Spinal cord (tissue), 9 donors: ENCODE measurements at regions not wholly inside any gene's neighbourhood (a gene's known extent, or its start where the extent isn't known, plus 50 kb on each side); places are given as distances from the start of the nearest gene placed in this dataset.
A peak's percentile ranks its signal among the peaks of the same experiment; 100 is the strongest.

Experiments used
- DNase-seq, 6 donors: peaks; one replicate each; pipeline versions ENCODE4 v3.0.0 to v3.0.0-alpha.2; 2013 to 2015; ENCODE audit warnings: low spot score in 6 of 6, low read depth in 4 of 6
- H3K27ac ChIP-seq: one replicate; pipeline ENCODE4 v1.5.1; 2013; ENCODE audit warnings: low read depth, low read length, control low read depth
- H3K27me3 ChIP-seq: one replicate; pipeline ENCODE4 v1.6.1; 2013; ENCODE audit warnings: low read length; ENCODE audit not compliant: control insufficient read depth, insufficient read depth
- H3K36me3 ChIP-seq: one replicate; pipeline ENCODE4 v1.6.1; 2013; ENCODE audit warnings: low read length; ENCODE audit not compliant: control insufficient read depth, insufficient read depth
- H3K4me1 ChIP-seq: one replicate; pipeline ENCODE4 v1.6.1; 2013; ENCODE audit warnings: low read length; ENCODE audit not compliant: control insufficient read depth, insufficient read depth
- H3K4me3 ChIP-seq: one replicate; pipeline ENCODE4 v1.5.1; 2013; ENCODE audit warnings: low read depth, low read length, control low read depth
- H3K9me3 ChIP-seq: one replicate; pipeline ENCODE4 v1.6.1; 2013; ENCODE audit warnings: low read length; ENCODE audit not compliant: control insufficient read depth, insufficient read depth
- WGBS: methylation state at CpG from one replicate; pipeline ENCODE4 v1.1.5; 2013; ENCODE audit warnings: missing lambda C conversion rate; ENCODE audit not compliant: insufficient coverage; 5-methylcytosine and 5-hydroxymethylcytosine counted together
- donor health status: healthy.

DNA sequence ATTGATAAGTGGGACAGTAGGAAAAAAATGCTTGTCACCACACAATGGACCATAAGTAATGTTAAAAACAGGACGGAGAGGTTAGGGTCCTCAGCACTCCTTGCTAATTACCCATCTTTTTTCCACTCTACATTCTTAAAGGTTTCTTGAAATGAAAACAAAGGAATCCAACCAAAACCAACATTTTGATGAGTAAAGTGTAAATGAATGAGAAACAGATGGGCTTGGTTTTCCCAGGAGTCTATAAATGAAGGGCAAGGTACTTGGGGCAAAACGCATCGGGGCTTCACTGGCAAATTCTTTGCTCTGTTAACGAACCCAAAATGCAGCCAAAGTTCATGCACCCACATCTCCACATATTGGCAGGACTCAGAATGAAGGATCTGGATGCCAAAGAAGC is 129.2 kb upstream of the BMP4 start:
- Histone ChIP-seq H3K4me1 (no peaks in the 10 kb centered on the region), H3K27ac (no peak overlapping the region), H3K4me3 (no peak overlapping the region), H3K9me3 (no peaks in the 10 kb centered on the region), H3K27me3 (no peaks in the 10 kb centered on the region), H3K36me3 (no peaks in the 10 kb centered on the region)
- WGBS, result 66% methylated on average over 3 of the region's 4 CpGs
- no peak for DNase-seq

DNA sequence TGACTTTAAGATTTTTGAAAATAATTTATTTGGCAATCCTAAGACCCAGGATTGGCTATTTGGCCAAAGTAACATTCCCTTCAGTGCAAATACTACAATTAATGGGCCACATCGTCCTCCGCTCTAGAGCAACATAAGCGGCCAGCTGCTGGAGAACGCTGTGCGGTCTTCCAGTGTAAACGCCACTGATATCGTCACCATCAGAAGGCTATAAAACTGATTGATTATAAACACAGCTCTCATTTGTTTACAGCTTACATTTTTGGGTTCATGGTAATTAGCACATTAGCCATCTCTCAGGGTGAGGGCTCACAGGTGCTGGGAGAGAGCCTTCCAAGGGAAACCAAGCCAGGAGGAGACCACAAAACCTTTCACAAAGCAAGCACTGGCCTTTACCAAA is 130.1 kb upstream of the BMP4 start:
- no peaks in the 10 kb centered on the region for H3K4me1 ChIP-seq
- H3K27ac ChIP-seq, result no peak overlapping the region
- 46% methylated on average over 4 of the region's 7 CpGs for WGBS
- no peaks in the 10 kb centered on the region for H3K27me3 ChIP-seq
- no peaks in the 10 kb centered on the region for H3K36me3 ChIP-seq
- no peak for DNase-seq
- H3K9me3 ChIP-seq, result no peaks in the 10 kb centered on the region
- no peak overlapping the region for H3K4me3 ChIP-seq

DNA sequence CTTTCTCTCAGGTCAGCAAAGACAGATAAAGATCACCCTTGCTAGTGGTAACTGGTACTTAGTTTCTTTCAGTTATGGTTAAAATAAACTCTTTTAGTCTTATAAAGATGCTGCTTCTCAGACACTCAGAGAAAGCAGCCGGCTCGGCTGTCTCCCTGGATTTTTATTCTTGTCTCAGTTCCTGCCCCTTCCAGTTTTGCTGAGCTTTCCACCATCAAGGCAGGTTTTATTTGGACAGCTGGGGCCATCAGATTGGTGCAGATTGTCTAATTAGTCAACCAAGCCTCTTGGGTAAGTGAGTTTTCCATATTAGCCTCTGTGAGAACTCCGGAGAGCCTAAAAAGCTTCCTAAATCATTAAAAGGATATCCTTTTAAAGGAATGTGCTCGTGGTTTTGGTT is 130.8 kb upstream of the BMP4 start:
- Histone ChIP-seq H3K4me3 (no peak overlapping the region), H3K4me1 (no peaks in the 10 kb centered on the region), H3K36me3 (no peaks in the 10 kb centered on the region), H3K9me3 (no peaks in the 10 kb centered on the region), H3K27me3 (no peaks in the 10 kb centered on the region), H3K27ac (no peak overlapping the region)
- no CpG with 5 or more reads among the region's 4 CpGs for WGBS
- peak in 1 of 6 donors; percentile 21 for DNase-seq

DNA sequence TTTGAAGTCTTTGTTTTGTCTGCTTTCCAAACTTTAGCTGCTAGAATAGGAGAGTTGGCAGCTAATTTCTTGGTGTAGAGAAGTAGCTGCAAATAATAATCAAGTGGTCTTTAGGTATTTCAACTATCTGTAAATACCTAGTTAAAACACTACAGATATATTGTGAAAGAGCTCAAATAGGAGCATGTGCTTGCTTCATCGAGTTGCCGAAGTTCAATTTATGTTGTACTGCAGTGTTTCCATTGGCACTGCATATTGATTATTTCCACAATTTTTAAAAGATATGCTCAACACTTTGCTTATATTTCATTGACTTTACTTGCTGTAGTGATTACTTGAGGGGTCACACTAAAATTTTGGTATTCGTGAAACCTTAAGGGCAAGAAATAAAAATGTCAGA is 131.6 kb upstream of the BMP4 start:
- H3K27ac ChIP-seq, result no peak overlapping the region
- no peak for DNase-seq
- no CpG with 5 or more reads among the region's 3 CpGs for WGBS

DNA sequence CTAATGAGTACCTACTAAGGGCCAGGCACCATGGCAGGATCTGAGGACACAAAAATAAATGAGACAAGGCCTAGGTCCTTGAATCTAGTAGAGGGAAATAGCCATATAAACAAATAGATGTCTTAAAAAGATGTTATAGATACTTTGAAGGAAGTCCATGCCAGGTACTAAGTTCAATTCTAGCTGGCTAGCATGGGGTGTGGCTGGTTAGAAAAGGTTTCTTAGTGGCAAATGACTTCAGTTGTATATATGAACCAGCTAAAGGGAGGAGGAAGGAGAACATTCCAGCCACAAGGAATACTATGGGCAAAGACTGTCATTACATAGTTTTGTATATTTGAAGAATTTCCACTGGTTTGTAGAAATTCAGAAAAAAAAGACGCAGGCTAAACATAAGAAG is 133.6 kb upstream of the BMP4 start:
- Histone ChIP-seq H3K4me3 (no peak overlapping the region), H3K4me1 (no peaks in the 10 kb centered on the region), H3K36me3 (no peaks in the 10 kb centered on the region), H3K27ac (no peak overlapping the region), H3K9me3 (no peaks in the 10 kb centered on the region), H3K27me3 (no peaks in the 10 kb centered on the region)
- WGBS, result 100% methylated on average over 1 of the region's 1 CpG
- DNase-seq, result no peak

More for the DNA sequence above, 131.6 kb upstream of the BMP4 start:
- H3K4me3 ChIP-seq, result no peak overlapping the region
- H3K27me3 ChIP-seq, result no peaks in the 10 kb centered on the region
- H3K9me3 ChIP-seq, result no peaks in the 10 kb centered on the region
- no peaks in the 10 kb centered on the region for H3K4me1 ChIP-seq
- no peaks in the 10 kb centered on the region for H3K36me3 ChIP-seq

DNA sequence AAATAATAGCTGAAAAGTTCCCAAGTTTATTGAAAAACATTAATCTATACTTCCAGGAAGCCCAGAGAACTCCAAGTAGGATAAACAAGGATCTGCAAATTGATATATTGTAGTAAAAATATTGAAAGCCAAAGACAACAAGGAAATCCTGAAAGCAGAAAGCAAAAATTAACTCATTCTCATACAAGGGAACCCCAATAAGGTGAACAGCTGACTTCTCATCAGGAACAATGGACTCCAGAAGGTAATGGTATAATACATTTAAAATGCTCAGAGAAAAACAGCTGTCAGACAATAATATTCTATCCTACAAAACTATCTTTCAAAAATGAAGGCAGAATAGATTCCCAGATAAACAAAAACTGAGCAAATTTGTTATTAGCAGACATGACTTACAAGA is 138.1 kb upstream of the BMP4 start:
- no peak for DNase-seq
- Histone ChIP-seq H3K9me3 (peaks cover 3% of the 10 kb centered on the region), H3K27ac (no peak overlapping the region), H3K4me3 (no peak overlapping the region), H3K4me1 (no peaks in the 10 kb centered on the region), H3K36me3 (no peaks in the 10 kb centered on the region), H3K27me3 (no peaks in the 10 kb centered on the region)

DNA sequence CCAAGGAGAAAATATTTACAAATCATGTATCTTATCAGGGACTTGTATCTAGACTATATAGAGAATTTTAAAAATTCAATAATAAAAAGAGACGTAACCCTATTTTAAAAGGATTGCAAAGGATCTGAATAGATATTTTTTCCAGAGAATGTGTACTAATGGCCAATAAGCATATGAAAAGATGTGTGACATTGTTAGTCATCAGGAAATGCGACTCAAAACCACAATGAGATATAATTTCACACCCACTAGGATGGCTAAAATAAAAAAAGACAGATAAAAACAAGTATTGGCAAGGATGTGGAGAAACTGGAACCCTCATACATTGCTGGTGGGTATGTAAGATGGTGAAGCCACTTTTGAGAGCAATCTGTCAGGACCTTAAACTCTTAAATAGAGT is 141.9 kb upstream of the BMP4 start:
- H3K9me3 ChIP-seq, result peaks cover 3% of the 10 kb centered on the region
- no peaks in the 10 kb centered on the region for H3K27me3 ChIP-seq
- DNase-seq, result no peak
- no peaks in the 10 kb centered on the region for H3K36me3 ChIP-seq
- no peaks in the 10 kb centered on the region for H3K4me1 ChIP-seq
- no peak overlapping the region for H3K4me3 ChIP-seq
- no CpG with 5 or more reads among the region's 2 CpGs for WGBS
- H3K27ac ChIP-seq, result no peak overlapping the region

DNA sequence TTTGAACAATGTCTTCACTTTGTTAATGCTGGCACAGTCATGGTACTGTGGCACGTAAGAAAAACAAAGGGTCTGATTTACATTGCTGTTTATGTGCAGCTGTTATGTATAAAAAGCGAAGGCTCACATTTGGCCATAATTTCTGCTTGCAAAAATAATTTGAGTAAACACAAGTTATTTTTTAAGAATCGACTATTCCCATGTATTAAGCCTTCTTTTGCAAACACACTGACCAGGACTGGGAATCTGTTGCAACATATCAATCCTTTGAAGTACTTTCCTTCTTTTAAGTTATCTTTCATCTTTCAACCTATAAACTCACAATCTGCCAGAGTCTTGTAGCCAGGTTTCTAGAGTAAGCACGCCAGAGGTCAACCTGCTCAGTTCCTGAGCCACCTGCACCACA is 145.4 kb upstream of the BMP4 start:
- H3K27ac ChIP-seq, result no peak overlapping the region
- H3K4me3 ChIP-seq, result no peak overlapping the region
- H3K27me3 ChIP-seq, result no peaks in the 10 kb centered on the region
- no CpG with 5 or more reads among the region's 4 CpGs for WGBS
- H3K36me3 ChIP-seq, result no peaks in the 10 kb centered on the region
- H3K9me3 ChIP-seq, result no peaks in the 10 kb centered on the region
- no peaks in the 10 kb centered on the region for H3K4me1 ChIP-seq
- no peak for DNase-seq

DNA sequence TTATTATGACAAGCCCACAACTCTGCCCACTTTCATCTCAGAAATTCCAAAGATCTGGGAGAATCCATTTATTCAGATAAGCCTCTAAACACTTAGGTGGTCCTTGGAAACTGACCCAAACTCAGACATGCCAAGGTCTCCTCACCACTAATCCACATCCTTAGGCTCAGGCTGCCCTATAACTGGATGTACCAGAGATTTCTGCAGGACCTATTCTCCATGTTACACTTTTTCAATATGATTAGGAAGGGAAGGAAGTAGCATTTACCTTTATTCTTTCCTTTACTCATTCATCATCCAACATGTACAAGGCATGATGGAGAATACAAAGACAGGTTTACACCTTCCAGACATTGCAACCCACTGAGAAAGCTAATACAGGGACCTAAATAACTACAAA is 145.9 kb upstream of the BMP4 start:
- H3K4me1 ChIP-seq, result no peaks in the 10 kb centered on the region
- DNase-seq, result no peak

DNA sequence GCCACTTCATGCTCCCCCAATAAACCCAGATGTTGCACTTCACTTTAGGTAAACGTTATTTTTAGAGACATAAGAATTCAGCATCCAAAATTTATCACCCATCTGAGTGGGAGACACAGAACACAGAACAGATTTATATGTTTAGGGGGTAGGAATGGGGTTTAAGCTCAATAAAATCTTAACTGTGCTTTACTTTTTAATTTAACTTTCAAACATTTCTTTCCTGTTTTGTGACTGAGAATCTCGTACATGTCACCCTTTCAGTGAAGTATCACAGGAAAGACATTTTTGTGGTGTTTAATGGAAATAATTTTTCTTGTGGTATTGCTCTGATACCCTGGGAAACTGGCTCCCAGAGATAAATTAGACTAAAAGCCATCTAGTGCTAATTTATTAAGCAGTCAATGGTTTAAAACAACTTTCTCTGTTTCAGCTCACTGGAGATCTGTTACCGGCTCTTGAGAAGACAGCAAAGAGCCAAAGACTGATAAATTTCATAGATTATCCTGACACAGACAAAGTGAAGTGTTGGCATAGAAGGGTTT is 148.0 kb upstream of the BMP4 start:
- H3K36me3 ChIP-seq, result no peaks in the 10 kb centered on the region
- no peaks in the 10 kb centered on the region for H3K27me3 ChIP-seq
- WGBS, result no CpG with 5 or more reads among the region's 3 CpGs
- no peak overlapping the region for H3K27ac ChIP-seq
- DNase-seq, result peak in 1 of 6 donors; percentile 13
- H3K4me1 ChIP-seq, result no peaks in the 10 kb centered on the region
- H3K4me3 ChIP-seq, result no peak overlapping the region
- no peaks in the 10 kb centered on the region for H3K9me3 ChIP-seq

More for the DNA sequence above, 145.9 kb upstream of the BMP4 start:
- H3K27ac ChIP-seq, result no peak overlapping the region
- H3K27me3 ChIP-seq, result no peaks in the 10 kb centered on the region
- no peak overlapping the region for H3K4me3 ChIP-seq
- no peaks in the 10 kb centered on the region for H3K36me3 ChIP-seq
- H3K9me3 ChIP-seq, result no peaks in the 10 kb centered on the region
